Tibial artery (tissue), 4 donors: ENCODE measurements at regions not wholly inside any gene's neighbourhood (a gene's known extent, or its start where the extent isn't known, plus 50 kb on each side); places are given as distances from the start of the nearest gene placed in this dataset.

Experiments
- DNase-seq, 2 donors: peaks; one replicate each; pipeline ENCODE4 v3.0.0-alpha.2; 2019
- H3K27ac ChIP-seq, 2 donors: fragments of 200-600 bp; sonication (generic) in 1 of 2; 1 replicate in 1 of 2; 2 replicates in 1 of 2; pipeline ENCODE4 v1.5.1; 2018 to 2019; ENCODE audit warnings: mild to moderate bottlenecking in 1 of 2
- H3K27me3 ChIP-seq, 2 donors: fragments of 200-600 bp; sonication (generic) in 1 of 2; one replicate each; pipeline versions ENCODE4 v1.5.1 to v1.6.0; 2016 to 2019
- H3K36me3 ChIP-seq, 3 donors: fragments of 200-600 bp; sonication (generic) in 2 of 3; one replicate each; pipeline ENCODE4 v1.5.1; 2016 to 2019; ENCODE audit warnings: mild to moderate bottlenecking in 2 of 3
- H3K4me1 ChIP-seq, 4 donors: fragments of 200-600 bp; sonication (generic) in 2 of 4; 1 replicate in 3 of 4; 2 replicates in 1 of 4; pipeline ENCODE4 v1.5.1; 2016 to 2019
- H3K4me3 ChIP-seq, 2 donors: fragments of 200-600 bp; sonication (generic) in 1 of 2; 1 replicate in 1 of 2; 2 replicates in 1 of 2; pipeline ENCODE4 v1.5.1; 2018 to 2019; ENCODE audit warnings: mild to moderate bottlenecking in 2 of 2
- H3K9me3 ChIP-seq, 3 donors: fragments of 200-600 bp; sonication (generic) in 1 of 3; one replicate each; pipeline ENCODE4 v1.5.1; 2016 to 2019
- CTCF ChIP-seq, 2 experiments: fragments of 200-600 bp in 1 of 2; fragments of 450-650 bp in 1 of 2; IDR thresholded peaks; one replicate each; pipeline ENCODE4 v1.5.1; 2017 to 2019; ENCODE audit warnings: antibody characterized with exemption in 2 of 2, mild to moderate bottlenecking in 1 of 2, moderate library complexity in 1 of 2
- intact Hi-C: fragments of 100-400 bp; cut with DNase I; formaldehyde crosslinking; loops from one replicate; pipeline ENCODE4 v1.15.0; 2023; ENCODE audit warnings: low total_unique reads

GRCh38 chr2:6234702-6235101 is 542.5 kb downstream of the SOX11 start:
- Histone ChIP-seq H3K9me3 (no peaks in the 10 kb centered on the region), H3K4me3 (no peak overlapping the region), H3K27me3 (no peaks in the 10 kb centered on the region), H3K4me1 (no peaks in the 10 kb centered on the region), H3K27ac (no peak overlapping the region), H3K36me3 (no peaks in the 10 kb centered on the region)
- TF ChIP-seq CTCF (IDR thresholded peaks at IDR 0.05) = no peak
- no peak for DNase-seq
- intact Hi-C loops = no loop called here

GRCh38 chr2:6236317-6236716 is 544.1 kb downstream of the SOX11 start:
- Histone ChIP-seq H3K4me3 (no peak overlapping the region), H3K27ac (no peak overlapping the region), H3K36me3 (no peaks in the 10 kb centered on the region), H3K4me1 (no peaks in the 10 kb centered on the region), H3K27me3 (no peaks in the 10 kb centered on the region), H3K9me3 (no peaks in the 10 kb centered on the region)
- no peak for DNase-seq
- intact Hi-C loops = no loop called here
- TF ChIP-seq CTCF (IDR thresholded peaks at IDR 0.05) = no peak

- Histone ChIP-seq H3K36me3 (no peaks in the 10 kb centered on the region), H3K9me3 (no peaks in the 10 kb centered on the region), H3K4me1 (no peaks in the 10 kb centered on the region), H3K4me3 (no peak overlapping the region), H3K27ac (no peak overlapping the region), H3K27me3 (no peaks in the 10 kb centered on the region)
- no peak for DNase-seq
- TF ChIP-seq CTCF (IDR thresholded peaks at IDR 0.05) = no peak
- intact Hi-C loops = no loop called here
Measured at GRCh38 chr2:6237039-6237660, 545.0 kb downstream of the SOX11 start.

- DNase-seq = no peak
- TF ChIP-seq CTCF (IDR thresholded peaks at IDR 0.05) = no peak
- H3K4me3 ChIP-seq = no peak overlapping the region
- H3K9me3 ChIP-seq = no peaks in the 10 kb centered on the region
- H3K36me3 ChIP-seq = no peaks in the 10 kb centered on the region
- H3K4me1 ChIP-seq = no peaks in the 10 kb centered on the region
- no peak overlapping the region for H3K27ac ChIP-seq
- intact Hi-C loops = no loop called here
- no peaks in the 10 kb centered on the region for H3K27me3 ChIP-seq
Measured at GRCh38 chr2:6249557-6249956, 557.4 kb downstream of the SOX11 start.

GRCh38 chr2:6254441-6254840 is 562.3 kb downstream of the SOX11 start:
- no peak overlapping the region for H3K4me3 ChIP-seq
- H3K27ac ChIP-seq = no peak overlapping the region
- intact Hi-C loops = no loop called here
- no peaks in the 10 kb centered on the region for H3K36me3 ChIP-seq
- H3K4me1 ChIP-seq = no peaks in the 10 kb centered on the region
- H3K27me3 ChIP-seq = no peaks in the 10 kb centered on the region
- no peak for TF ChIP-seq CTCF (IDR thresholded peaks at IDR 0.05)
- no peaks in the 10 kb centered on the region for H3K9me3 ChIP-seq
- DNase-seq = no peak

- Histone ChIP-seq H3K9me3 (no peaks in the 10 kb centered on the region), H3K4me1 (no peaks in the 10 kb centered on the region), H3K27me3 (no peaks in the 10 kb centered on the region), H3K4me3 (no peak overlapping the region), H3K27ac (no peak overlapping the region), H3K36me3 (no peaks in the 10 kb centered on the region)
- intact Hi-C loops = no loop called here
- DNase-seq = no peak
- no peak for TF ChIP-seq CTCF (IDR thresholded peaks at IDR 0.05)
Measured at GRCh38 chr2:6264198-6264597, 572.0 kb downstream of the SOX11 start.
